CD14-positive monocyte (primary cell): ENCODE measurements at regions not wholly inside any gene's neighbourhood (a gene's known extent, or its start where the extent isn't known, plus 50 kb on each side); places are given as distances from the start of the nearest gene placed in this dataset.

Source experiments
- DNase-seq, 3 donors: peaks; one replicate each; pipeline ENCODE4 v3.0.0-alpha.2; 2011 to 2022
- H2AFZ ChIP-seq: 2 replicates; pipeline ENCODE4 v1.6.0; 2012; ENCODE audit warnings: mild to moderate bottlenecking, low read depth, low read length, inconsistent platforms; ENCODE audit not compliant: insufficient read depth, poor library complexity, severe bottlenecking
- H3K27ac ChIP-seq, 2 donors: 1 replicate in 1 of 2; 2 replicates in 1 of 2; pipeline ENCODE4 v1.5.1; 2012 to 2013; ENCODE audit warnings: low read length in 2 of 2, control low read depth in 1 of 2, inconsistent platforms in 1 of 2, low read depth in 1 of 2, mild to moderate bottlenecking in 1 of 2
- H3K27me3 ChIP-seq, 2 donors: one replicate each; pipeline versions ENCODE4 v1.6.0 to v1.6.1; 2011 to 2013; ENCODE audit warnings: low read length in 2 of 2; ENCODE audit not compliant: control insufficient read depth in 2 of 2, insufficient read depth in 2 of 2
- H3K36me3 ChIP-seq, 2 donors: replicated peaks in 1 of 2; 1 replicate in 1 of 2; 2 replicates in 1 of 2; pipeline versions ENCODE4 v1.5.1 to v1.6.1; 2012 to 2013; ENCODE audit warnings: low read length in 2 of 2, control low read depth in 1 of 2, inconsistent platforms in 1 of 2, mild to moderate bottlenecking in 1 of 2; ENCODE audit not compliant: insufficient read depth in 2 of 2, control insufficient read depth in 1 of 2
- H3K4me1 ChIP-seq, 2 donors: 1 replicate in 1 of 2; 2 replicates in 1 of 2; pipeline versions ENCODE4 v1.5.1 to v1.6.1; 2012 to 2013; ENCODE audit warnings: low read length in 2 of 2, control low read depth in 1 of 2, inconsistent platforms in 1 of 2, mild to moderate bottlenecking in 1 of 2, moderate library complexity in 1 of 2; ENCODE audit not compliant: insufficient read depth in 2 of 2, control insufficient read depth in 1 of 2
- H3K4me2 ChIP-seq: replicated peaks from 2 replicates; pipeline ENCODE3; 2012; ENCODE audit warnings: low read length, moderate library complexity, mild to moderate bottlenecking; ENCODE audit not compliant: poor library complexity, severe bottlenecking; ENCODE audit errors: extremely low read depth
- H3K4me3 ChIP-seq, 3 experiments: fragments of 200-600 bp in 1 of 3; sonication (generic) in 1 of 3; replicated peaks in 1 of 3; 1 replicate in 2 of 3; 2 replicates in 1 of 3; pipeline ENCODE4 v1.5.1; 2011 to 2013; ENCODE audit warnings: low read length in 3 of 3, mild to moderate bottlenecking in 3 of 3, control low read depth in 2 of 3, low read depth in 2 of 3, inconsistent platforms in 1 of 3, moderate library complexity in 1 of 3
- H3K79me2 ChIP-seq: 2 replicates; pipeline ENCODE4 v1.6.0; 2012; ENCODE audit warnings: mild to moderate bottlenecking, control low read depth, inconsistent platforms, low read length, moderate library complexity; ENCODE audit not compliant: insufficient read depth
- H3K9ac ChIP-seq: 2 replicates; pipeline ENCODE4 v1.6.0; 2017; ENCODE audit warnings: low read length, mild to moderate bottlenecking; ENCODE audit not compliant: insufficient read depth, poor library complexity, severe bottlenecking
- H3K9me3 ChIP-seq, 2 donors: replicated peaks in 1 of 2; 1 replicate in 1 of 2; 2 replicates in 1 of 2; pipeline versions ENCODE4 v1.5.1 to v1.6.1; 2012 to 2013; ENCODE audit warnings: low read length in 2 of 2, control low read depth in 1 of 2; ENCODE audit not compliant: control insufficient read depth in 1 of 2, insufficient read depth in 1 of 2
- H4K20me1 ChIP-seq: 2 replicates; pipeline ENCODE4 v1.6.0; 2012; ENCODE audit warnings: mild to moderate bottlenecking, low read length, control low read depth, moderate library complexity; ENCODE audit not compliant: insufficient read depth
- H3K27ac Mint-ChIP-seq, 7 donors: one replicate each; pipeline ENCODE4 v1.8.0; 2020; ENCODE audit warnings: mild to moderate bottlenecking in 7 of 7, mixed read lengths in 7 of 7, moderate library complexity in 6 of 7, inconsistent platforms in 2 of 7
- H3K27me3 Mint-ChIP-seq, 3 donors: one replicate each; pipeline ENCODE4 v1.8.0; 2021 to 2022; ENCODE audit warnings: low read depth in 3 of 3, mild to moderate bottlenecking in 3 of 3, mixed read lengths in 3 of 3, moderate library complexity in 3 of 3, inconsistent platforms in 1 of 3
- H3K36me3 Mint-ChIP-seq, 2 donors: one replicate each; pipeline ENCODE4 v1.8.0; 2020; ENCODE audit warnings: mixed read lengths in 2 of 2, inconsistent platforms in 1 of 2, mild to moderate bottlenecking in 1 of 2
- H3K4me1 Mint-ChIP-seq: one replicate; pipeline ENCODE4 v1.8.0; 2020; ENCODE audit warnings: mild to moderate bottlenecking, mixed read lengths
- H3K4me3 Mint-ChIP-seq, 2 donors: one replicate each; pipeline ENCODE4 v1.8.0; 2020; ENCODE audit warnings: mild to moderate bottlenecking in 2 of 2, mixed read lengths in 2 of 2, moderate library complexity in 1 of 2
- H3K9me3 Mint-ChIP-seq, 7 donors: one replicate each; pipeline ENCODE4 v1.8.0; 2020 to 2022; ENCODE audit warnings: mixed read lengths in 7 of 7, mild to moderate bottlenecking in 6 of 7, moderate library complexity in 6 of 7, inconsistent platforms in 2 of 7
- WGBS: methylation state at CpG from one replicate; pipeline ENCODE4 v1.1.5; 2013; ENCODE audit warnings: missing lambda C conversion rate; ENCODE audit not compliant: insufficient coverage; 5-methylcytosine and 5-hydroxymethylcytosine counted together
- intact Hi-C, 2 donors: fragments of 100-400 bp; cut with micrococcal nuclease; formaldehyde crosslinking; loops; one replicate each; pipeline versions ENCODE4 v1.15.0 to v1.15.1; 2023
- TF ChIP-seq, protein P1 (sequence below): fragments of 200-600 bp; IDR thresholded peaks from one replicate; pipeline ENCODE4 v1.8.0; 2022; ENCODE audit warnings: antibody characterized with exemption, mild to moderate bottlenecking

DNA sequence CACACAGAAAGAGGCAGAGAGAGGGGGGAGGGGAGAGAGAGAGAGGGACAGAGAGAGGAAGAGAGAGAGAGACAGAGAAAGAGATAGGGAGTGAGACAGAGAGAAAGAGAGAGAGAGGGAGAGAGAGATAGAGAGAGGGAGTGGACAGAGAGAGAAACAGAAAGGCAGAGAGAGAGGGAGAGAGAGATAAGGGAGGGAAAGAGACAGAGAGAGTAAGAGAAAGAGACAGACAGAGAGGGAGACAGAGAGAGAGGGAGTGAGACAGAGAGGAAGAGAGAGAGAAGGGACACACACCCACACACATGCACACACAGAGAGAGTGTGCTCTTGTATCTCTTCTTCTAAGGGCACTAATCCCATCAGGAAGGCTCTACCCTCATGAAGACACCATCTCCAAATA lies 103.2 kb upstream of the ESRRB start:
- no peaks in the 10 kb centered on the region for H3K36me3 Mint-ChIP-seq
- peaks cover 2% of the 10 kb centered on the region for H3K4me1 Mint-ChIP-seq
- no peak overlapping the region for H3K9ac ChIP-seq
- no peak overlapping the region for H2AFZ ChIP-seq
- H3K4me1 ChIP-seq: no peaks in the 10 kb centered on the region
- H3K9me3 ChIP-seq: no peaks in the 10 kb centered on the region
- H3K27ac ChIP-seq: no peak overlapping the region
- no peak for DNase-seq
- no peaks in the 10 kb centered on the region for H4K20me1 ChIP-seq
- no peak overlapping the region for H3K27ac Mint-ChIP-seq
- H3K4me2 ChIP-seq: no peak overlapping the region
- H3K4me3 ChIP-seq: no peak overlapping the region
- intact Hi-C loops: no loop called here
- H3K4me3 Mint-ChIP-seq: no peak overlapping the region
- H3K36me3 ChIP-seq: no peaks in the 10 kb centered on the region
- peaks cover 5 to 21% (median 16%) of the 10 kb centered on the region in 3 donors for H3K27me3 Mint-ChIP-seq
- H3K9me3 Mint-ChIP-seq: peaks cover 0 to 6% (median 0%) of the 10 kb centered on the region in 7 donors
- no peaks in the 10 kb centered on the region for H3K79me2 ChIP-seq
- TF ChIP-seq, protein P1, sequence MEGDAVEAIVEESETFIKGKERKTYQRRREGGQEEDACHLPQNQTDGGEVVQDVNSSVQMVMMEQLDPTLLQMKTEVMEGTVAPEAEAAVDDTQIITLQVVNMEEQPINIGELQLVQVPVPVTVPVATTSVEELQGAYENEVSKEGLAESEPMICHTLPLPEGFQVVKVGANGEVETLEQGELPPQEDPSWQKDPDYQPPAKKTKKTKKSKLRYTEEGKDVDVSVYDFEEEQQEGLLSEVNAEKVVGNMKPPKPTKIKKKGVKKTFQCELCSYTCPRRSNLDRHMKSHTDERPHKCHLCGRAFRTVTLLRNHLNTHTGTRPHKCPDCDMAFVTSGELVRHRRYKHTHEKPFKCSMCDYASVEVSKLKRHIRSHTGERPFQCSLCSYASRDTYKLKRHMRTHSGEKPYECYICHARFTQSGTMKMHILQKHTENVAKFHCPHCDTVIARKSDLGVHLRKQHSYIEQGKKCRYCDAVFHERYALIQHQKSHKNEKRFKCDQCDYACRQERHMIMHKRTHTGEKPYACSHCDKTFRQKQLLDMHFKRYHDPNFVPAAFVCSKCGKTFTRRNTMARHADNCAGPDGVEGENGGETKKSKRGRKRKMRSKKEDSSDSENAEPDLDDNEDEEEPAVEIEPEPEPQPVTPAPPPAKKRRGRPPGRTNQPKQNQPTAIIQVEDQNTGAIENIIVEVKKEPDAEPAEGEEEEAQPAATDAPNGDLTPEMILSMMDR: no peak
- peaks cover 5 to 9% of the 10 kb centered on the region in 2 donors for H3K27me3 ChIP-seq

DNA sequence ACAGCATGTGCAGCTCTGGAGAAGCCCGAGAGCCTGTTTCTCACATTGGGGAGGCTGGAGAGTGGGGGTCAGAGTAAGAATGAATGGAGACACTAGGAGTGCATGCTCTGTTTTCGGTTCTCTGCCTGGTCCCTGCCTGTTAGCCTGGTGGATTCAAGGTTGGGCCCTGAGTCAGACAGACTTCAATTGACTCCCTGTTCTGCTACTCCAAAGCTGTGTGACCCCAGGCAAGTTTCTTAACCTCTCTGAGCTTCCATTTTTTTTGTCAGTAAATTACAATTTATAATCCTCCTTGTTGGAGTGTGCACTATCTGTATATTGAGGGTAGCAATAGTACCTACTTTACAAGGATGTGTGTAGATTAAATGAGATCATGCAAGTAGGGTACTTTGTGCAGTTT lies 102.6 kb upstream of the ESRRB start:
- Histone ChIP-seq H2AFZ (no peak overlapping the region), H3K4me2 (no peak overlapping the region), H3K4me1 (no peaks in the 10 kb centered on the region), H3K27ac (no peak overlapping the region), H3K9me3 (no peaks in the 10 kb centered on the region), H3K36me3 (no peaks in the 10 kb centered on the region), H3K27me3 (peaks cover 4 to 5% of the 10 kb centered on the region in 2 donors), H3K79me2 (no peaks in the 10 kb centered on the region), H4K20me1 (no peaks in the 10 kb centered on the region), H3K4me3 (no peak overlapping the region), H3K9ac (no peak overlapping the region)
- H3K4me1 Mint-ChIP-seq: no peaks in the 10 kb centered on the region
- TF ChIP-seq, protein P1: no peak
- no peak overlapping the region for H3K27ac Mint-ChIP-seq
- H3K4me3 Mint-ChIP-seq: no peak overlapping the region
- peaks cover 5 to 19% (median 11%) of the 10 kb centered on the region in 3 donors for H3K27me3 Mint-ChIP-seq
- no peak for DNase-seq
- no peaks in the 10 kb centered on the region for H3K36me3 Mint-ChIP-seq
- intact Hi-C loops: no loop called here
- peaks cover 0 to 6% (median 0%) of the 10 kb centered on the region in 7 donors for H3K9me3 Mint-ChIP-seq
- 56% methylated on average over 1 of the region's 2 CpGs for WGBS
